ENCODE measurements at regions not wholly inside any gene's neighbourhood (a gene's known extent, or its start where the extent isn't known, plus 50 kb on each side); places are given as distances from the start of the nearest gene placed in this dataset.

DNA sequence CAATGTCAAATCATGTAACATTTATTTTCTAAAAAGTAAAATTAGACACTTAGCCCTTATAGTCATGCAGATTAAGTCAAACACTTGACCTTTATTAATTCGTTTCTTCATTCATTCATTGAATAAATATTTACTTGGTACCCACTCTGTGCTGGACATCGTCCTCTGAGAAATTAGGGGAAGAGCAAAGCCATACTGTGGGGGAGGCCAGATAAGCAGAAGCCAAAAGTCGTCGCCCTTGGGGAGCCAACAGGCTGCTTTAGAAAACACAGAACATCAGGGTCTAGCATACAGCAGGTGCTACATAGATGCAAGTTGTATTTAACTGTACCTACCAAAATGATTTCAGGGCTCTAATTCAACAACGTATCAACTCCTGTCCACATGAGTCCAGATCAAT, 66.1 kb upstream of the PROX1 start:
- H3K36me3 ChIP-seq (ENCODE audit: control insufficient read depth, low read length): no peaks in the 10 kb centered on the region
- no peaks in the 10 kb centered on the region for H3K9me2 ChIP-seq (replicated peaks; ENCODE audit: control insufficient read depth, low read length)
- H3K9me3 ChIP-seq (ENCODE audit: control insufficient read depth, insufficient read depth, low read length): no peaks in the 10 kb centered on the region
- no peak overlapping the region for H3K27ac ChIP-seq (ENCODE audit: low read depth, low read length)
- H3K4me3 ChIP-seq (ENCODE audit: low read length): no peak overlapping the region
- TF ChIP-seq, protein P1, sequence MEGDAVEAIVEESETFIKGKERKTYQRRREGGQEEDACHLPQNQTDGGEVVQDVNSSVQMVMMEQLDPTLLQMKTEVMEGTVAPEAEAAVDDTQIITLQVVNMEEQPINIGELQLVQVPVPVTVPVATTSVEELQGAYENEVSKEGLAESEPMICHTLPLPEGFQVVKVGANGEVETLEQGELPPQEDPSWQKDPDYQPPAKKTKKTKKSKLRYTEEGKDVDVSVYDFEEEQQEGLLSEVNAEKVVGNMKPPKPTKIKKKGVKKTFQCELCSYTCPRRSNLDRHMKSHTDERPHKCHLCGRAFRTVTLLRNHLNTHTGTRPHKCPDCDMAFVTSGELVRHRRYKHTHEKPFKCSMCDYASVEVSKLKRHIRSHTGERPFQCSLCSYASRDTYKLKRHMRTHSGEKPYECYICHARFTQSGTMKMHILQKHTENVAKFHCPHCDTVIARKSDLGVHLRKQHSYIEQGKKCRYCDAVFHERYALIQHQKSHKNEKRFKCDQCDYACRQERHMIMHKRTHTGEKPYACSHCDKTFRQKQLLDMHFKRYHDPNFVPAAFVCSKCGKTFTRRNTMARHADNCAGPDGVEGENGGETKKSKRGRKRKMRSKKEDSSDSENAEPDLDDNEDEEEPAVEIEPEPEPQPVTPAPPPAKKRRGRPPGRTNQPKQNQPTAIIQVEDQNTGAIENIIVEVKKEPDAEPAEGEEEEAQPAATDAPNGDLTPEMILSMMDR (IDR thresholded peaks at IDR 0.05; ENCODE audit: low read depth, low read length, poor library complexity, severe bottlenecking): no peak
- TF ChIP-seq EZH2phosphoT487 (IDR thresholded peaks at IDR 0.05; ENCODE audit: borderline replicate concordance, low read length): no peak
- no peaks in the 10 kb centered on the region for H3K27me3 ChIP-seq (ENCODE audit: control insufficient read depth, low read length)
- no peaks in the 10 kb centered on the region for H3K79me2 ChIP-seq (ENCODE audit: control insufficient read depth, low read length)
- H3F3A ChIP-seq (ENCODE audit: control insufficient read depth, insufficient read depth): no peaks in the 10 kb centered on the region
- H3K4me1 ChIP-seq (ENCODE audit: control insufficient read depth, low read length): no peaks in the 10 kb centered on the region
- H3K4me2 ChIP-seq (ENCODE audit: low read length): no peak overlapping the region
- H4K20me1 ChIP-seq (ENCODE audit: control insufficient read depth, insufficient read depth, low read depth, low read length): no peaks in the 10 kb centered on the region

DNA sequence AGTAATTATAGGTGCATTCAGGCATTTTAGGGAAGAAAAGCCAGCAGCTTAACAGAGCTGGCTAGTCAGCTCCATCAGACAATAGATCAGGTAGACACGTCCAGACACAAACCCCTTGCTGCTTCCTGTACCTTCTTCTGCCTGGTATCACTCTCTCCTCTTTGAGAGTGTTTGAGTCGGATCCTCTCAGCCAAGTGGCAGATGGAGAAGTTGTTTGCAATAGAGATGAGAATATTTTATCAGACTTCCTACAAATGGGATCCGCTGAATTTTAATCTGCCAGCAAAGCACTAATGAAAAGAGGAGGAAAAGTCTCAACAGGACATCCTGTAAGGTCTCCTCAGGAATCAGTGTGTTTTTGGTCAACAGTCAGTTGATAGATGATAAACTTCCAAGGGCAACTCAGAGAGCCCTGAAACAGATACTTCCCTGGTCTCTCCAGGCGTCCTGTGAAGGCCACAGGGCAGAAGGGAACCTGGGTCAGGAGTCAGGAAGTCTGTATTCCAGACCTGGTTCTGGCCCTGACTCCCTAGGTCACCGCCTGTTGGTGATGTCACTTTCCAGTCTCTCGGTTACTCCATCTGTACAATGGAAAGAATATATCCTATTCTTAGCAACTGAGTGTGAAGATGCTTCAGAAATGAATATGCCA, 62.1 kb upstream of the PROX1 start:
- Histone ChIP-seq H3K9me3 (ENCODE audit: control insufficient read depth, insufficient read depth, low read length) (no peaks in the 10 kb centered on the region), H3K4me1 (ENCODE audit: control insufficient read depth, low read length) (no peaks in the 10 kb centered on the region), H3K4me2 (ENCODE audit: low read length) (no peak overlapping the region), H3K27me3 (ENCODE audit: control insufficient read depth, low read length) (no peaks in the 10 kb centered on the region), H3K27ac (ENCODE audit: low read depth, low read length) (no peak overlapping the region), H3K4me3 (ENCODE audit: low read length) (no peak overlapping the region), H3F3A (ENCODE audit: control insufficient read depth, insufficient read depth) (no peaks in the 10 kb centered on the region), H3K36me3 (ENCODE audit: control insufficient read depth, low read length) (no peaks in the 10 kb centered on the region), H3K79me2 (ENCODE audit: control insufficient read depth, low read length) (no peaks in the 10 kb centered on the region), H3K9me2 (replicated peaks; ENCODE audit: control insufficient read depth, low read length) (no peaks in the 10 kb centered on the region), H4K20me1 (ENCODE audit: control insufficient read depth, insufficient read depth, low read depth, low read length) (no peaks in the 10 kb centered on the region)
- TF ChIP-seq EZH2phosphoT487 (IDR thresholded peaks at IDR 0.05; ENCODE audit: borderline replicate concordance, low read length): no peak
- TF ChIP-seq, protein P1 (IDR thresholded peaks at IDR 0.05; ENCODE audit: low read depth, low read length, poor library complexity, severe bottlenecking): no peak

DNA sequence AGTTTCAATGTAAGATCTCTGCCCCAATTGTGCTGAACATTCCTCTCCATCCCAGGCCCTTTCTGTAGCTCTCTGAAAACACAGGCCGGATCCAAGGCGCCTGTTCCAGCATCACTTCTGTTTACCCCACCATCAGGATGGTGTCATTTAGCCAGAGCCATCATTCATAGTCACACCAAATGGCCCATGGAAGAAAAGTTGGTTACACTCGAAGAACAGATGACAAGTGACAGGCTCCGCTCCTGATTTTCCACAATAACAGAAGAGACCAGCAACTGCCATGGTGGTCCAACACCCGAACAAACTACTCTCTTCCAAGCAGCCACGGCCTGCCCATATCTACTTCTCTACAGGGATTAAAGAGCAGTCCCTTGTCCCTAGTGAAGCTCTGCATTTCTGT, 59.9 kb upstream of the PROX1 start:
- Histone ChIP-seq H4K20me1 (ENCODE audit: control insufficient read depth, insufficient read depth, low read depth, low read length) (no peaks in the 10 kb centered on the region), H3K4me2 (ENCODE audit: low read length) (no peak overlapping the region), H3F3A (ENCODE audit: control insufficient read depth, insufficient read depth) (no peaks in the 10 kb centered on the region), H3K9me2 (replicated peaks; ENCODE audit: control insufficient read depth, low read length) (no peaks in the 10 kb centered on the region), H3K4me1 (ENCODE audit: control insufficient read depth, low read length) (no peaks in the 10 kb centered on the region), H3K9me3 (ENCODE audit: control insufficient read depth, insufficient read depth, low read length) (no peaks in the 10 kb centered on the region), H3K79me2 (ENCODE audit: control insufficient read depth, low read length) (no peaks in the 10 kb centered on the region), H3K4me3 (ENCODE audit: low read length) (no peak overlapping the region), H3K27me3 (ENCODE audit: control insufficient read depth, low read length) (no peaks in the 10 kb centered on the region), H3K36me3 (ENCODE audit: control insufficient read depth, low read length) (no peaks in the 10 kb centered on the region), H3K27ac (ENCODE audit: low read depth, low read length) (no peak overlapping the region)
- no peak for TF ChIP-seq EZH2phosphoT487 (IDR thresholded peaks at IDR 0.05; ENCODE audit: borderline replicate concordance, low read length)
- TF ChIP-seq, protein P1 (IDR thresholded peaks at IDR 0.05; ENCODE audit: low read depth, low read length, poor library complexity, severe bottlenecking): no peak
